Mesothelial cell of epicardium (in vitro differentiated cells): ENCODE measurements at regions not wholly inside any gene's neighbourhood (a gene's known extent, or its start where the extent isn't known, plus 50 kb on each side); places are given as distances from the start of the nearest gene placed in this dataset.

Experiments used
- DNase-seq, 2 experiments: peaks; one replicate each; pipeline ENCODE4 v3.0.0; 2021; ENCODE audit warnings: low spot score in 2 of 2; ENCODE audit not compliant: unreplicated experiment in 2 of 2
- H3K27ac Mint-ChIP-seq: 2 replicates; pipeline ENCODE4 v1.8.0; 2021; ENCODE audit warnings: mixed read lengths
- H3K27me3 Mint-ChIP-seq: 2 replicates; pipeline ENCODE4 v1.8.0; 2021; ENCODE audit warnings: low read depth, mixed read lengths
- H3K36me3 Mint-ChIP-seq: 2 replicates; pipeline ENCODE4 v1.8.0; 2021; ENCODE audit warnings: mixed read lengths
- H3K4me1 Mint-ChIP-seq: 2 replicates; pipeline ENCODE4 v1.8.0; 2021; ENCODE audit warnings: mixed read lengths
- H3K4me3 Mint-ChIP-seq: 2 replicates; pipeline ENCODE4 v1.8.0; 2021; ENCODE audit warnings: mild to moderate bottlenecking, moderate library complexity, mixed read lengths
- H3K9me3 Mint-ChIP-seq: 2 replicates; pipeline ENCODE4 v1.8.0; 2021; ENCODE audit warnings: mixed read lengths
- CTCF ChIP-seq: fragments of 200-600 bp; sonication (generic); IDR thresholded peaks from one replicate; pipeline ENCODE4 v1.5.0; 2021; ENCODE audit warnings: antibody characterized with exemption; ENCODE audit not compliant: unreplicated experiment

DNA sequence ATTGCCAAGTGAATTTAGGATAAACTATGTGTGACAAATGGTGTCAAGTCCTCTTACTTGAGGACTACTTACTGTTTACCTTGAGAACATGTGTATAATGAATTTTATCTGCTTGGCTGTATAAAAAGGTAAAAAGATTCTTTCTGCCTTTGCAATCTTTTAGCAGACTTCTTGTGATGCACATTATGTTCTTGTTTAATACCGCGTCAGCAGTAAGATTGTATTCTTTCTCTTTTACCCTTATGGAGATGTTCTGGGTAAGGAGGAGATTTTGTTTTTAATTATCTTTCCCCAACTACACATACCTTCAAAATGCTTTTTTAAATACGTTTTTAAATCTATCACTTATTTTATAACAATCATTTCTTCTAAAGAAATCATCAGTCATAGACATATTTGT, 1166.4 kb upstream of the CNTN5 start:
- Mint-ChIP-seq H3K4me1 (peaks cover 3% of the 10 kb centered on the region), H3K36me3 (no peaks in the 10 kb centered on the region), H3K27ac (no peak overlapping the region), H3K4me3 (no peak overlapping the region), H3K9me3 (no peaks in the 10 kb centered on the region), H3K27me3 (no peaks in the 10 kb centered on the region)
- no peak for DNase-seq
- TF ChIP-seq CTCF: no peak

DNA sequence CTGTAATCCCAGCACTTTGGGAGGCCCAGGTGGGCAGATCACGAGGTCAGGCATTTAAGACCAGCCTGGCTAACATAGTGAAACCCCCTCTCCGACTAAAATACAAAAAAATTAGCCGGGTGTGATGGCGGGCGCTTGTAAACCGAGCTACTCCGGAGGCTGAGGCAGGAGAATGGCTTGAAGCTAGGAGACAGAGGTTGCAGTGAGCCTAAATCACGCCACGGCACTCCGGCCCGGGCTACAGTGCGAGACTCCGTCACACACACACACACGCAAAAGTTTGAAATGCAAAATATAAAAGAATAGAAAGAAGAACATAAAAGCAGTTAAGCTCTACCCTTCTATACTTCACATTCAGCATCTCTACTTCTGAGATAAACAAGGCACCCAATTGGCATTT, 1165.9 kb upstream of the CNTN5 start:
- no peak overlapping the region for H3K27ac Mint-ChIP-seq
- peaks cover 3% of the 10 kb centered on the region for H3K4me1 Mint-ChIP-seq
- no peak for DNase-seq
- H3K36me3 Mint-ChIP-seq: no peaks in the 10 kb centered on the region
- no peaks in the 10 kb centered on the region for H3K27me3 Mint-ChIP-seq
- no peak overlapping the region for H3K4me3 Mint-ChIP-seq
- no peaks in the 10 kb centered on the region for H3K9me3 Mint-ChIP-seq
- TF ChIP-seq CTCF: no peak

DNA sequence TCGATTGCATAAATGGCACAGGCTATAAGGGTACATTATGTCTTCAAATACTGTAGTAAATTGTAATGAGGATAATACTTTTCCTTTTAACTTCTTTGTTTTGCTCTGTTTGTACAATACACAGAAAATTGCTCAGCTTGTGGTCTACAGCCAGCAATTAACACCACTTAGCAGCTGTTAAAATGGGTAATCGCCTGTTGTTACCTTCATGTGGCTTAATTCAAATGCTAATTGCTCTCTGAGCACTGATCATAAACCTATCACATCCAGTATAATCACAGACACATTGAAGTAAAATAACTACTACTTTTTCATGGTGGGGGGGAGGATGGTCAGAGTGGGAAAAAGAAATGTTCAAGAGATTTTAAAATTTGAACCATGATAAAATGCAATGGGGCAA, 1164.1 kb upstream of the CNTN5 start:
- no peaks in the 10 kb centered on the region for H3K9me3 Mint-ChIP-seq
- no peaks in the 10 kb centered on the region for H3K36me3 Mint-ChIP-seq
- TF ChIP-seq CTCF: no peak
- no peaks in the 10 kb centered on the region for H3K27me3 Mint-ChIP-seq
- no peak overlapping the region for H3K27ac Mint-ChIP-seq
- H3K4me3 Mint-ChIP-seq: no peak overlapping the region
- peaks cover 6% of the 10 kb centered on the region for H3K4me1 Mint-ChIP-seq
- no peak for DNase-seq

GRCh38 chr11:97860237-97860636, 1160.5 kb upstream of the CNTN5 start:
- DNase-seq: no peak
- peaks cover 18% of the 10 kb centered on the region for H3K9me3 Mint-ChIP-seq
- TF ChIP-seq CTCF: no peak
- H3K4me1 Mint-ChIP-seq: peaks cover 6% of the 10 kb centered on the region
- no peak overlapping the region for H3K4me3 Mint-ChIP-seq
- H3K27ac Mint-ChIP-seq: no peak overlapping the region
- peaks cover 1% of the 10 kb centered on the region for H3K36me3 Mint-ChIP-seq
- no peaks in the 10 kb centered on the region for H3K27me3 Mint-ChIP-seq

DNA sequence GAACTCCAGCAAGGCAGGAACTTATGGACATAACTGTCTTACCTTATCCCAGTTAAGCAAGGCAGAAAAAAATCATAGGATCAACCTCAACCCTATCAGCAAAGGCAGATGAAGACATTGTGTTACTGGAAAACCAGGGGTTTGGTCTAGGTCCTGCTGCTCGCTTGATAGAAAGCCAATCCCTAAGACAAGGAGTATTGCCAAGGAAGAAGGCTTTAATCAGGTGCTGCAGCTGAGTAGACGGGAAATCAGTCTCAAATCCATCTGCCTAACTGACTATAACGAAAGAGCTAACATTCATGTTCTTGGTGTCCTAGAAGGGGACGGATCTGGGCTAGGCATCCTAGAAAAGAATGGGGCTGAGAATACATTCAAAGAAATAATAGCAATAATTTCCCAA, 1158.7 kb upstream of the CNTN5 start:
- no peak overlapping the region for H3K27ac Mint-ChIP-seq
- peaks cover 1% of the 10 kb centered on the region for H3K36me3 Mint-ChIP-seq
- peaks cover 18% of the 10 kb centered on the region for H3K9me3 Mint-ChIP-seq
- TF ChIP-seq CTCF: no peak
- H3K4me1 Mint-ChIP-seq: peaks cover 6% of the 10 kb centered on the region
- H3K4me3 Mint-ChIP-seq: no peak overlapping the region
- no peak for DNase-seq
- H3K27me3 Mint-ChIP-seq: no peaks in the 10 kb centered on the region

DNA sequence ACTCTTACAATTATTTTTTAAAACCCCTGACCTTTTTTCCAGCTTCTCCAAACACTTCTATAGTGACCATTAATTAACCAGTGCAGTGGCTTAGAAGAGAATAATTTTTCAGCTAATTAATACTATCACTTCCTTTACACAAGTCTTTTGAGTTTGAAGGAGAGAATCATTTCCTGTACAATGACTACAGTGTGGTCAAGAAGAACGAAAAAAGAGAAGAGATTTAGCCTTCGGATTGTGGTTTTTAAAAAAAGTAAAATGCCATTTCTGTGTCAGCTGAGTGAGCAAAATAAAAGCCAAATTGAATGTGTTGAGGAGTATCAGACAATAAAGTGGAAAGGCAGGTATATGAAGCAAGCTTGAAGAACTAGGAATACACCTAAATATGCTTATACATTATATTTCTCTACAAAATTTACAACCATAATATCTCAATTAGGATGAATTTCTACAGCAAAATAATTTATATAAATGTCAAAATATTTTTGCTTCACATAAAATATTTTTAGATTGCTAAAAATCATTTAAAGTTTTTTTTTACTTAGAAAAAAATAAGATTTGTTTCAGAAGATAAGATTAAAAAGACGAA, 1155.2 kb upstream of the CNTN5 start:
- H3K36me3 Mint-ChIP-seq: peaks cover 6% of the 10 kb centered on the region
- no peak overlapping the region for H3K27ac Mint-ChIP-seq
- H3K27me3 Mint-ChIP-seq: no peaks in the 10 kb centered on the region
- H3K4me3 Mint-ChIP-seq: no peak overlapping the region
- peaks cover 52% of the 10 kb centered on the region for H3K9me3 Mint-ChIP-seq
- no peak for TF ChIP-seq CTCF
- H3K4me1 Mint-ChIP-seq: no peaks in the 10 kb centered on the region
- no peak for DNase-seq
